ELR (cell line): ENCODE measurements at regions not wholly inside any gene's neighbourhood (a gene's known extent, or its start where the extent isn't known, plus 50 kb on each side); places are given as distances from the start of the nearest gene placed in this dataset.

Experiments
- DNase-seq: peaks from one replicate; pipeline ENCODE4 v3.0.0-alpha.2; 2015; ENCODE audit warnings: low read depth

DNA sequence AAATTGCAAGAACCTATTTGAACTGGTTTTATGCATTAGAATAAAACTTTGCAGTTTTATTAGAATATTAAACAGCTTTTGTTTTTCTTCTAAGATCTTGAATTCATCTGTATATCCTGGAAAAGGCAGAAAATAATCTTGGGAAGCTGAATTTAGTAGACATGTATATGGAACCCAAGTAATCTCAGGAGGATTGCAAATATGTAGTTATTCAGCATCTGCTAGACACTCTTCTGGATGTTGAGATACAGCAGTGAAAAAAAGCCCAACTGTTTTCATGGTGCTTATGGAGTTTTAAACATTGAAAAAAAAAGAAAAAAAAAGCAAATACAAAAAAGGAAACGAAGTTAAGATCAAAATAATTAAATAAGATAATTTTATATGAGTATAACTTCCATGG is 922.2 kb upstream of the SEMA6A start:
- no peak for DNase-seq

- DNase-seq = no peak
These were observed 919.6 kb upstream of the SEMA6A start for GRCh38 chr5:117494188-117494587.

DNA sequence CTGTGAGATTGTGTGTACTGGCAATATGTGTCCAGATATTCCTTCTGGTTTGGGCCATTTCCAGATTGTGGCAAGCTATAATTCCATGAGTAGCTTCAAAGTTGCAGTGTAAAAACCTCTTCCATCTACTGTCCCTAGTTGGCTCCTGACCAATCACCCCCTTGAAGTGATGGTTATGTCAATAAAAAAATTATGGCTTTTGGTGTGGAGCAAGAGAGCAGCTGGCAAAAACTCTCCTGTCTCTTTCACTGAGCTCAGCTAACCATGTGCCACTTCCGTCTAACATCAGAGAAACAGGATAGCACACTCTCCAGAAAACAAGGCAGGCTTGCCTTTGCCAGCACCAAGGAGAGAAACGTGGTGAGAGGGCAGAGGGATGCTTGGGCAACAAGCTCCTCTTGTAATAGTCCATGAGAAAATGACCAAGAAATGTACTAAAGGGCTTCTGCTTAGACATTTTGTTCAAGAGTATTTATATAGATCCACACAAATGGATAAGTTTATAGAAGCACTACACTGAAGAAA is 914.4 kb upstream of the SEMA6A start:
- no peak for DNase-seq

DNA sequence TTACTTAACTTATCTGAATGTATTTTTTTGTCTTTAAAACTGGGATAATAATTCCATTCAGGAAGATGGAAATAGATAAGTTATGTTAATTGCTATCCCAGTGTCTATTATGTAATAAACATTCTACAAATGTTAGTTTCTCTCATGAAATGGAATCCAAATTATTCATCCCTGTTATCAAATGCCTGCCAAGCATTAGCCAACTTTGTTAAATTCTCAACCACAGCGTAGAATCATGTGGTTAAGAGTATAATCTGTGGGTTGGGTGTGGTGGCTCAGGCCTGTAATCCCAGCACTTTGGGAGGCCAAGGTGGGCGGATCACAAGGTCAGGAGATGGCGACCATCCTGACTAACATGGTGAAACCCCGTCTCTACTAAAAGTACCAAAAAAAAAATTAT is 912.9 kb upstream of the SEMA6A start:
- DNase-seq = no peak

DNA sequence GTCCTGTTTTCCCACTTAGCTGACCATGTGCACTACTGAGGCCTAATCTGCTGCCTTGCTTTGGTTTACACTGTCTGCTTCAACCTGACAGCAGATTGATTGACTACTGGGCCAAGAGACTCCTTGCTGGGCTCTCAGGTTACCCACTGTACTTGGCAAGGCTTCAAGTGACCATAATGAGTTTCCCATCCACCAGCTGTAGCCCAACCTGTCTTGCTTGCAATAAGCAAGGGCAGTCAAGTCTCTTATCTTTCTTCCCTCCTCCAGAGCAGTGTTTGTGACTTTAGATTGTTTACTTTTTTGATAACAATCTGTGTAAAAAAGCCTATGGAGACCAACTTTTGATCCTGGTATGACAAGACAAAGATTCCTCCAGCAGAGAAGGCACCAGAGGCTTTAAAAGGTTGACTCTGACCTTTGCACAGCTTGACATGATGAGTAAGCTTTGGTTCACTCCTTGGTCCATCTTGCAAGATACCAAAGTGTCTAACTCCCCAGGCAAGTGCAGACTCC is 912.3 kb upstream of the SEMA6A start:
- DNase-seq = no peak

- no peak for DNase-seq
These were observed 911.6 kb upstream of the SEMA6A start for GRCh38 chr5:117486261-117486660.

DNA sequence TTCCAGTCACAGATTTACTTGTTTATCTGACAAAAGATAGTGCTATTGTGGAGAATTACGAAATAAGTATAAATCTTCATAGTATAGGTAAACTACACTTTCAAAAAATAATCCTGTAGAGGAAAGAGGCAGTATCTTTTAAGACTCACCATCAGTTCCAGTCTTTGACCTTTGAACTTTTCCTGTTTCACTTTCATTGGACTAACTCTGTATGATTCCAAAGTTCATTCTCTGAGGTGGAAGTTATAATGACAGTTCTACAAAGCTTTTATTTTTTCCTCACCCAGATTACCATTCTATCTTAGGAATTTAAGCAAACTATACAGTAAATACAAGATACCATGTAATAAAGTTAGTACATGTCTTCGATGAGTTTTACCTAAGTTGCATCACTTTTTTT is 901.3 kb upstream of the SEMA6A start:
- no peak for DNase-seq

- DNase-seq = no peak
These were observed 898.5 kb upstream of the SEMA6A start for GRCh38 chr5:117473165-117473564.

DNA sequence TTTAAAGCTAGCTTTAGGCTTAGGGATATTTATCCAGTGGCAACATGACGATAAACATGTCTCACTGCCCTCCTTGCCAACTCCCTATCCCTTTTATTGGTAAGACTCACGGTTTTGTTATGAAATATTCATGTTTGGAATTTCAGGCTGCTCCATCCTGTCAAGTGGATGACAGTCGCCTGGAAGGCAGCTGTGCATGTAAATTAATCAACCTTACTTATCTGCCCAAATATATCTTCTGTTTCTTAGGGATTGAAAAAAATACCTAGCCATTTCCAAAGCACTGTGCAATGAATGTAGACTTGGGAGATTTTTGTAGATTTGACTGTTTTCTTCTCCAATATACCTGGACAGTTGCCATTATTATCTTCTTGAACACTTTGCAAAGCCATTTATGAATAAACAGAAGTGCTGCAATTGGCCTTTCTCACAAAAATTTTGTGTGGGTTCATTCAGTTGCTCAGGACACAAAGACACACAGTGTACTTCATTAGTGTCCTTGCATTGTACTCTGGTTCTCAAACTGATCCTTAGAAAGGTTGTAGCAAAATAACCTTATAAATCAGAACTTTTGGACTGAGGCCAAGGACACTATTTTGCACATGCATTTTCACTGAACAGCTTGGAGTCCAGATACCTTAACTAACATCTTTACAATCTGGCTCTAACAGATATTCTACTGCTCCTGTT is 889.4 kb upstream of the SEMA6A start:
- no peak for DNase-seq

DNA sequence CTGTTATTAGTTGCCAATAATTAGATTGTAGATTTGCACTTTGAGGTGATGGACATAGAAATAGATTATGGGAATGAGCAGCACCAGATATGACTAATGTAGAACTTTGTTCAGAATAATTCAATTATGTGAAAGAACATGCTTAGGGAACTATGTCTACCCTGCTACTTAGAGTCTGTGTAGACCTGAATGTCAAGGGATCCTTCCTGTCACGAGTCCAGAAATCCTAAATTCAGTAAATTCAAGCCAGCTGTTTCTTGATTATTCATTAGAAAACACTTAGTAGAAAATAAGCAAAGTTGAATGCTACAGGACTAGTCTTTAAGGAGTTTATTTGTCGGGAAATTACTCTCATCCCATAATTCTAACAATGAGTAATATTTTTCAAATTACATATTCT is 887.3 kb upstream of the SEMA6A start:
- no peak for DNase-seq

- DNase-seq = no peak
These were observed 886.8 kb upstream of the SEMA6A start for GRCh38 chr5:117461403-117461802.

- no peak for DNase-seq
These were observed 883.0 kb upstream of the SEMA6A start for GRCh38 chr5:117457656-117458055.

GRCh38 chr5:117456866-117457470 is 882.3 kb upstream of the SEMA6A start:
- no peak for DNase-seq

- no peak for DNase-seq
These were observed 880.9 kb upstream of the SEMA6A start for GRCh38 chr5:117455236-117456233.

GRCh38 chr5:117454716-117455212 is 880.1 kb upstream of the SEMA6A start:
- DNase-seq = peak; percentile 10

GRCh38 chr5:117436846-117437245 is 862.2 kb upstream of the SEMA6A start:
- no peak for DNase-seq

DNA sequence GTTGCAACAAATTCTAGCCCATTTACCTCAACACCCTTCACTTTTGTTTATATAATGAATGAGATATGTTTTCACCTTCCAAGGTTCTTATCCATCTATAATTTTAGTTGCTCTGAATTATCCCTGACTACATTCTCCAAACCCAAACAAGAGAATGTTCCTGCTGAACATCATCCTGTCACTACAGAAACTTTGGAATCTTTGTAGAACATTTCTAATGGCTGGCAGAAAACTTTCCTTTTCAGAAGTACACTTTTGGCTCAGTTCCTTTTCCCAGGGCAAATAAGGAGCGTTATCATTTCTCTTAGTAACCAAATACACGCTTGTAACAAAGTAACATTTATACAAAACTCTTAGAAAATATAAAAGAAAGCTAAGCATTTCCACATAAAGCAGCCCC is 860.6 kb upstream of the SEMA6A start:
- no peak for DNase-seq

GRCh38 chr5:117434254-117434653 is 859.6 kb upstream of the SEMA6A start:
- no peak for DNase-seq

DNA sequence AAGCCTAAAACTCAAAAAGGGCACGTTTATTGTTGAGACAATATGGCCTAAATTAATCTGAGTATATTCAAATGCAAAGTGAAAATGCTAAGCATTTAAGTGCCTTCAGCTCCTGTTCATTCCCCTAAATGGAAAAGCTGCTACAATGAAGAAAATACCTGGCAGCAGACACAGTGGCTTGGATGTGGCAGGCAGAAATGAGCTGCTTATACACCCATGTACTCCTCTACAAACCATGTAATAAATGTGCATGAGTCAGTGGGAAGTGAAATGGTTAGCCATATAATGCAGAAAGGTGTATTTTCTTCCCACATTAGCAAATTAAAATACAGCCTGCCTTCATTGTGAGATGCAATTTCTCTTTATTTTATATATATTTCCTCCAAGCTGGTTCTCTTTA is 859.2 kb upstream of the SEMA6A start:
- DNase-seq = no peak

DNA sequence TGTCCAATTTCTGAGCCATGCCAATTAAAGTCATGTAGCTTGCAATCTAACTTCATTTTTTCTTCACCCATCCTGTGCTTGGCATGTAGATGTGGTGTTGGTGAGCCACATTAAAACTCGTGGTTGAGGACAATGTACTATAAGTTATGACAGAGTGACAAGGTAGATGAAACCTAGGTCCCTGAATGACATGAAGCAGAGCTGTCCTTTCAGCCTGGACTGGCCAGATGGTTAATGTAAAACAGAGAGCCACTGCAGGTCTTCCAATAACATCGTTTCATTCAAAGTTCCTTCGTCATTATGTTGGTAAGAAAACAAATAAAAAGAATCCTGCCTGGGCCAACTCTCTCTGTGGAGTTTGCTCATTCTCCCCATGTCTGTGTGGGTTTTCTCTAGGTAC is 856.5 kb upstream of the SEMA6A start:
- no peak for DNase-seq

- no peak for DNase-seq
These were observed 850.5 kb upstream of the SEMA6A start for GRCh38 chr5:117425163-117425562.

GRCh38 chr5:117424559-117424958 is 849.9 kb upstream of the SEMA6A start:
- DNase-seq = no peak
